Endothelial cell of umbilical vein (primary cell): ENCODE measurements at regions not wholly inside any gene's neighbourhood (a gene's known extent, or its start where the extent isn't known, plus 50 kb on each side); places are given as distances from the start of the nearest gene placed in this dataset.

ENCODE experiments used
- EZH2 ChIP-seq: IDR thresholded peaks from 2 replicates; pipeline ENCODE4 v1.6.1; 2012; ENCODE audit warnings: borderline replicate concordance, low read depth, mild to moderate bottlenecking, moderate library complexity, low read length, inconsistent platforms; ENCODE audit not compliant: severe bottlenecking
- GATA2 ChIP-seq: IDR thresholded peaks from 2 replicates; pipeline ENCODE4 v1.7.0; 2011; ENCODE audit warnings: low read depth, mild to moderate bottlenecking, moderate library complexity, mixed read lengths, low read length; ENCODE audit not compliant: insufficient read length, insufficient read depth
- JUN ChIP-seq: IDR thresholded peaks from 2 replicates; pipeline ENCODE4 v1.6.1; 2011; ENCODE audit warnings: borderline replicate concordance, low read depth; ENCODE audit not compliant: insufficient read length, insufficient read depth
- MYC ChIP-seq: IDR thresholded peaks from one replicate; pipeline ENCODE4 v1.6.1; 2011; ENCODE audit warnings: mild to moderate bottlenecking, low read depth, low read length
- POLR2A ChIP-seq: IDR thresholded peaks from 2 replicates; pipeline ENCODE4 v1.6.1; 2012; ENCODE audit warnings: low read depth, mild to moderate bottlenecking, control low read depth, low read length
- POLR2AphosphoS5 ChIP-seq: IDR thresholded peaks from 2 replicates; pipeline ENCODE4 v1.6.1; 2012; ENCODE audit warnings: low read depth, mild to moderate bottlenecking, control low read depth, low read length, moderate library complexity; ENCODE audit not compliant: insufficient read depth
- TF ChIP-seq, protein P1 (sequence below), 2 donors: IDR thresholded peaks; 1 replicate in 1 of 2; 2 replicates in 1 of 2; pipeline ENCODE4 v1.5.1; 2011; ENCODE audit warnings: low read length in 2 of 2, mild to moderate bottlenecking in 2 of 2, moderate library complexity in 2 of 2, control low read depth in 1 of 2, inconsistent platforms in 1 of 2, low read depth in 1 of 2; ENCODE audit not compliant: insufficient read depth in 1 of 2; ENCODE audit errors: extremely low read depth in 1 of 2
- TF ChIP-seq, protein P2 (sequence below): IDR thresholded peaks from 2 replicates; pipeline ENCODE4 v1.6.1; 2011; ENCODE audit not compliant: insufficient read depth, insufficient read length

DNA sequence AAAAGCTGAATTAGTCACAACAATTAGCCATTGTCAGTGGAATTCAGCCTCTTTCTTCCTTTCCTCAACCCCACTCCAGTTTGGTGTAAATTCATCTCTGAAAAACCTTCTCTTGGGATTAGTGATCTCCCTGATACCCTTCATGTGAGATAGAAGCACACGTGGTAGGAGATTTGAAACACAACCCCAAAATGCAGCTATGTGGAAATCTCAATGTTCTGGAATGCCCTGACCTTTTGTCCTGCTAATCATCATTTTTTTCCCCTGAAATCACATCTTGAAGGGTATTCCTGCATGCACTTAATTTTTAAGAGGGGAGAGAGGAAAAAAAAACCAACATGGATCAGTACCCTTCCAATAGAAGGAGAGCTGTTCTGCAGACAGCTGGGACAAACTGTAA is 612.6 kb downstream of the EBF1 start:
- TF ChIP-seq, protein P1, sequence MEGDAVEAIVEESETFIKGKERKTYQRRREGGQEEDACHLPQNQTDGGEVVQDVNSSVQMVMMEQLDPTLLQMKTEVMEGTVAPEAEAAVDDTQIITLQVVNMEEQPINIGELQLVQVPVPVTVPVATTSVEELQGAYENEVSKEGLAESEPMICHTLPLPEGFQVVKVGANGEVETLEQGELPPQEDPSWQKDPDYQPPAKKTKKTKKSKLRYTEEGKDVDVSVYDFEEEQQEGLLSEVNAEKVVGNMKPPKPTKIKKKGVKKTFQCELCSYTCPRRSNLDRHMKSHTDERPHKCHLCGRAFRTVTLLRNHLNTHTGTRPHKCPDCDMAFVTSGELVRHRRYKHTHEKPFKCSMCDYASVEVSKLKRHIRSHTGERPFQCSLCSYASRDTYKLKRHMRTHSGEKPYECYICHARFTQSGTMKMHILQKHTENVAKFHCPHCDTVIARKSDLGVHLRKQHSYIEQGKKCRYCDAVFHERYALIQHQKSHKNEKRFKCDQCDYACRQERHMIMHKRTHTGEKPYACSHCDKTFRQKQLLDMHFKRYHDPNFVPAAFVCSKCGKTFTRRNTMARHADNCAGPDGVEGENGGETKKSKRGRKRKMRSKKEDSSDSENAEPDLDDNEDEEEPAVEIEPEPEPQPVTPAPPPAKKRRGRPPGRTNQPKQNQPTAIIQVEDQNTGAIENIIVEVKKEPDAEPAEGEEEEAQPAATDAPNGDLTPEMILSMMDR (IDR thresholded peaks at IDR 0.05; ENCODE audit: extremely low read depth in 1 of 2, insufficient read depth in 1 of 2, low read depth in 1 of 2, low read length in 2 of 2) = no peak
- TF ChIP-seq POLR2A (no peak), EZH2 (no peak), GATA2 (no peak), JUN (no peak), POLR2AphosphoS5 (no peak), MYC (no peak)
- TF ChIP-seq, protein P2, sequence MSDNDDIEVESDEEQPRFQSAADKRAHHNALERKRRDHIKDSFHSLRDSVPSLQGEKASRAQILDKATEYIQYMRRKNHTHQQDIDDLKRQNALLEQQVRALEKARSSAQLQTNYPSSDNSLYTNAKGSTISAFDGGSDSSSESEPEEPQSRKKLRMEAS = no peak
